ENCODE measurements at regions not wholly inside any gene's neighbourhood (a gene's known extent, or its start where the extent isn't known, plus 50 kb on each side); places are given as distances from the start of the nearest gene placed in this dataset.
A peak's percentile ranks its signal among the peaks of the same experiment; 100 is the strongest.
"Not testable (repeated sequence)": the region's sequence is repeated elsewhere in the genome, so short reads cannot be mapped to it uniquely, and the experiment has no call there.

DNA sequence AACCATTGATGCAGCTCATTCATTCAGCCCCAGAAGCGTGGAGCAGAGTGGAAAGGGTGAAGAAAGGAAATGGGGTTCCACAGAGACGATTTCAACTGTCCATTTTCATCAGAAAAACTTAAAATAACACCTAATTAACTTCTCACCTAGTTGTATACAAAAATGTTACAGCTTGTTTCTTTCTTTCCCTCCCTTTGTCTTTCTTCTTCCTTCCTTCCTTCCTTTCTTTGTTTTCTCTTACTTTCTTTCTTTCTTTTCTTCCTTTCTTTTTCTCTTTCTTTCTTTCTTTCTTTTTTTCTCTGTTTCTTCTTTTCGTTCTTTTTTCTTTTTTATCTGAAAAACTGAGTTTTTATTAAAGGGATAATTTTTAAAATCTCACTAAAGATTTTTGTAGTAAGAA lies 105.9 kb upstream of the GNAI1 start:
- Histone ChIP-seq H3K36me3 (ENCODE audit: low read depth) (no peaks in the 10 kb centered on the region), H3K9me3 (ENCODE audit: insufficient read depth, low read depth) (no peaks in the 10 kb centered on the region), H4K20me1 (ENCODE audit: insufficient read depth) (no peaks in the 10 kb centered on the region), H3F3A (ENCODE audit: insufficient read depth, low read depth) (no peaks in the 10 kb centered on the region; the same call in 1 of the 2 replicates), H3K9me2 (ENCODE audit: insufficient read depth) (no peaks in the 10 kb centered on the region), H3K27ac (no peak overlapping the region), H3K27me3 (ENCODE audit: insufficient read depth, low read depth) (no peaks in the 10 kb centered on the region), H2AFZ (no peak overlapping the region), H3K4me1 (replicated peaks; ENCODE audit: insufficient read depth) (no peaks in the 10 kb centered on the region), H3K4me3 (no peak overlapping the region), H3K79me2 (ENCODE audit: low read depth) (no peaks in the 10 kb centered on the region), H3K4me2 (no peak overlapping the region)
- CTCF ChIA-PET, result no interaction called here
- no TSS peak for BruUV-seq (replicated peaks)
- TF ChIP-seq, protein P1, sequence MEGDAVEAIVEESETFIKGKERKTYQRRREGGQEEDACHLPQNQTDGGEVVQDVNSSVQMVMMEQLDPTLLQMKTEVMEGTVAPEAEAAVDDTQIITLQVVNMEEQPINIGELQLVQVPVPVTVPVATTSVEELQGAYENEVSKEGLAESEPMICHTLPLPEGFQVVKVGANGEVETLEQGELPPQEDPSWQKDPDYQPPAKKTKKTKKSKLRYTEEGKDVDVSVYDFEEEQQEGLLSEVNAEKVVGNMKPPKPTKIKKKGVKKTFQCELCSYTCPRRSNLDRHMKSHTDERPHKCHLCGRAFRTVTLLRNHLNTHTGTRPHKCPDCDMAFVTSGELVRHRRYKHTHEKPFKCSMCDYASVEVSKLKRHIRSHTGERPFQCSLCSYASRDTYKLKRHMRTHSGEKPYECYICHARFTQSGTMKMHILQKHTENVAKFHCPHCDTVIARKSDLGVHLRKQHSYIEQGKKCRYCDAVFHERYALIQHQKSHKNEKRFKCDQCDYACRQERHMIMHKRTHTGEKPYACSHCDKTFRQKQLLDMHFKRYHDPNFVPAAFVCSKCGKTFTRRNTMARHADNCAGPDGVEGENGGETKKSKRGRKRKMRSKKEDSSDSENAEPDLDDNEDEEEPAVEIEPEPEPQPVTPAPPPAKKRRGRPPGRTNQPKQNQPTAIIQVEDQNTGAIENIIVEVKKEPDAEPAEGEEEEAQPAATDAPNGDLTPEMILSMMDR (conservative IDR thresholded peaks at IDR 0.05), result no peak
- no peak for TF ChIP-seq EZH2 (IDR thresholded peaks at IDR 0.05; ENCODE audit: low read depth)
- POLR2A ChIA-PET (ENCODE audit: unreplicated experiment), result no interaction called here
- intact Hi-C loops (cut with micrococcal nuclease; ENCODE audit: unreplicated experiment), result no loop called here
- no peak for DNase-seq

DNA sequence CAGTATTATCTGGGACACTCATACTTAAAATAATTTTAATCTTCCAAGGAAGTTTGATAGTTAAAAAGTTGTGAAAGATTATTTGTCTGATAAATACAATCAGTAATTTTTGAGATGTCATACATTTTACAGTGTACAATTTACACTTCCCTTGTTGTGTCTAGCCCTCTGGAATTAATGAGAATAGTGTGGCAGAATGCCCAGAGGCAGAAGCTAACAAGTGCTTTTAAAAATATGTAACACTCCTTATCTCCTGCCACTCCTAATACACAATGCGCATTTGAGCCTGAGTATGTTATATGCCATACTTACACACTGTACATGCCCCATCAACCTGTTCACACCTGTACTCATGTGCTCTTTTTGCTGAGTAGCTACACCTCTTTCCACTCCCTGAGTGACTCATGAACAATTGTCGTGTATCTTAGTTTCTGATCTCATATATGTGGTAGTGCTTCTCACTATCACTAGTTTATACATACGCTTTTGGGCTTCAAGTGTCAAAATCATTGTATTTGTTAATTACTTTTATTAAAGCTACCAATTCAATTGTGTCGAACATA lies 106.9 kb upstream of the GNAI1 start:
- intact Hi-C loops (cut with micrococcal nuclease; ENCODE audit: unreplicated experiment), result no loop called here
- no TSS peak for BruUV-seq (replicated peaks)
- POLR2A ChIA-PET (ENCODE audit: unreplicated experiment), result no interaction called here

DNA sequence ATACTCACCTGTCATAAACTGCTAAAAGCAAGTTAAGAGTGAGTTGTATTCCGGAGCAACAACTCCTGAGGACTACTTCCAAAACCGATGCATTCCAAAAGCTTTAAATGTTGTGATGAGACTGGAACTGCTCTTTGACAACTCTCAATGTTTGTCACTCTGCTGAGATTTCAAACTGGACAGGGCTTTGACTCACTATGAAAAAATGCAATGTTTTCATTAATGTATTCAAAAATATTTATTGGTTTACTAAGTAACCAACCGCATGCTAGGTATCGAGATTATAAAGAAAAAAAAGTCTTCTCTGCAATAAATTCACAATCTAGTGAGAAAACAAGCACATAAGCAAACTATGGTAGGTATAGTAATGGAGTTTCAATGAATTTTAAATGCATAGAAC lies 107.9 kb upstream of the GNAI1 start:
- Histone ChIP-seq H3K9me3 (ENCODE audit: insufficient read depth, low read depth) (no peaks in the 10 kb centered on the region), H3F3A (ENCODE audit: insufficient read depth, low read depth) (no peaks in the 10 kb centered on the region; the same call in 1 of the 2 replicates), H2AFZ (0 out of 2 replicates have a peak overlapping the region, but pooled peaks have one; percentile 4), H3K4me3 (no peak overlapping the region), H3K27me3 (ENCODE audit: insufficient read depth, low read depth) (no peaks in the 10 kb centered on the region), H3K36me3 (ENCODE audit: low read depth) (no peaks in the 10 kb centered on the region), H3K4me2 (no peak overlapping the region), H3K4me1 (replicated peaks; ENCODE audit: insufficient read depth) (no peaks in the 10 kb centered on the region), H3K79me2 (ENCODE audit: low read depth) (no peaks in the 10 kb centered on the region), H3K27ac (no peak overlapping the region), H3K9me2 (ENCODE audit: insufficient read depth) (no peaks in the 10 kb centered on the region), H4K20me1 (ENCODE audit: insufficient read depth) (no peaks in the 10 kb centered on the region)
- intact Hi-C loops (cut with micrococcal nuclease; ENCODE audit: unreplicated experiment), result no loop called here
- no TSS peak for BruUV-seq (replicated peaks)
- DNase-seq, result no peak
- POLR2A ChIA-PET (ENCODE audit: unreplicated experiment), result no interaction called here
- TF ChIP-seq, protein P1 (conservative IDR thresholded peaks at IDR 0.05), result no peak
- TF ChIP-seq EZH2 (IDR thresholded peaks at IDR 0.05; ENCODE audit: low read depth), result no peak
- CTCF ChIA-PET, result no interaction called here

More for the DNA sequence above, 106.9 kb upstream of the GNAI1 start:
- no peak overlapping the region for H3K27ac ChIP-seq
- no peak overlapping the region for H3K4me2 ChIP-seq
- no peaks in the 10 kb centered on the region for H4K20me1 ChIP-seq (ENCODE audit: insufficient read depth)
- no peaks in the 10 kb centered on the region for H3K36me3 ChIP-seq (ENCODE audit: low read depth)
- H3K4me1 ChIP-seq (replicated peaks; ENCODE audit: insufficient read depth), result no peaks in the 10 kb centered on the region
- no peaks in the 10 kb centered on the region for H3K9me3 ChIP-seq (ENCODE audit: insufficient read depth, low read depth)
- no peak for DNase-seq
- CTCF ChIA-PET, result no interaction called here
- H3K79me2 ChIP-seq (ENCODE audit: low read depth), result no peaks in the 10 kb centered on the region
- TF ChIP-seq, protein P1 (conservative IDR thresholded peaks at IDR 0.05), result no peak
- no peak for TF ChIP-seq EZH2 (IDR thresholded peaks at IDR 0.05; ENCODE audit: low read depth)
- no peaks in the 10 kb centered on the region; the same call in 1 of the 2 replicates for H3F3A ChIP-seq (ENCODE audit: insufficient read depth, low read depth)
- no peaks in the 10 kb centered on the region for H3K27me3 ChIP-seq (ENCODE audit: insufficient read depth, low read depth)
- no peak overlapping the region for H3K4me3 ChIP-seq
- no peaks in the 10 kb centered on the region for H3K9me2 ChIP-seq (ENCODE audit: insufficient read depth)
- H2AFZ ChIP-seq, result no peak overlapping the region

DNA sequence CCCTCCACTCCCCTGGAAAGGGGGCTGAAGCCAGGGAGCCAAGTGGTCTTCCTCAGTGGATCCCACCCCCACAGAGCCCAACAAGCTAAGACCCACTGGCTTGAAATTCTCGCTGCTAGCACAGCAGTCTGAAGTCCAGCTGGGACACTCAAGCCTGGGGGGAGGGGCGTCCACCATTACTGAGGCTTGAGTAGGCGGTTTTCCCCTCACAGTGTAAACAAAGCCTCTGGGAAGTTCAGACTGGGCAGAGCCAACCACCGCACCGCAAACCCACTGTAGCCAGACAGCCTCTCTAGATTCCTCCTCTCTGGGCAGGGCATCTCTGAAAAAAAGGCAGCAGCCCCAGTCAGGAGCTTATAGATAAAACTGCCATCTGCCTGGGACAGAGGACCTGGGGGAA lies 114.4 kb upstream of the GNAI1 start:
- H2AFZ ChIP-seq; DNase-seq; H3K27ac ChIP-seq; H3K4me1 ChIP-seq (replicated peaks; ENCODE audit: insufficient read depth); H3K79me2 ChIP-seq (ENCODE audit: low read depth); H3K4me2 ChIP-seq; H3K4me3 ChIP-seq; BruUV-seq (replicated peaks); H3K27me3 ChIP-seq (ENCODE audit: insufficient read depth, low read depth); intact Hi-C loops (cut with micrococcal nuclease; ENCODE audit: unreplicated experiment); H3F3A ChIP-seq (ENCODE audit: insufficient read depth, low read depth); H3K9me3 ChIP-seq (ENCODE audit: insufficient read depth, low read depth); H3K36me3 ChIP-seq (ENCODE audit: low read depth); H3K9me2 ChIP-seq (ENCODE audit: insufficient read depth); H4K20me1 ChIP-seq (ENCODE audit: insufficient read depth); POLR2A ChIA-PET (ENCODE audit: unreplicated experiment): not testable (repeated sequence)
- CTCF ChIA-PET, result interaction anchor here (1.2 kb wide), 1 partner anchor 722 kb away, joined by 3 read pairs; no protein-coding TSS in a partner anchor

DNA sequence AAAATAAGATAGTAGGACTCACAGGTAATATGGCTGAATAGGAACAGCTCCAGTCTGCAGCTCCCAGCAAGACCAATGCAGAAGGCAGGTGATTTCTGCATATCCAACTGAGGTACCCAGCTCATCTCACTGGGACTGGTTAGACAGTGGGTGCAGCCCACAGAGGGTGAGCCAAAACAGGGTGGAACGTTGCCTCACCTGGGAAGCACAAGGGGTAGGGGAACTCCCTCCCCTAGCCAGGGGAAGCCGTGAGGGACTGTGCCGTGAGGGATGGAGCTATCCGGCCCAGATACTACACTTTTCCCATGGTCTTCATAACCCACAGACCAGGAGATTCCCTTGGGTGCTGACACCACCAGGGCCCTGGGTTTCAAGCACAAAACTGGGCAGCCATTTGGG lies 114.8 kb upstream of the GNAI1 start:
- H4K20me1 ChIP-seq (ENCODE audit: insufficient read depth); H3K27ac ChIP-seq; H3K4me3 ChIP-seq; H3K9me3 ChIP-seq (ENCODE audit: insufficient read depth, low read depth); BruUV-seq (replicated peaks); POLR2A ChIA-PET (ENCODE audit: unreplicated experiment); H3K79me2 ChIP-seq (ENCODE audit: low read depth); H3K9me2 ChIP-seq (ENCODE audit: insufficient read depth); H3K4me1 ChIP-seq (replicated peaks; ENCODE audit: insufficient read depth); H3F3A ChIP-seq (ENCODE audit: insufficient read depth, low read depth); H3K27me3 ChIP-seq (ENCODE audit: insufficient read depth, low read depth); DNase-seq; H3K36me3 ChIP-seq (ENCODE audit: low read depth): not testable (repeated sequence)
- H2AFZ ChIP-seq, result 0 out of 2 replicates have a peak overlapping the region, but pooled peaks have one; percentile 72
- intact Hi-C loops (cut with micrococcal nuclease; ENCODE audit: unreplicated experiment), result loop anchor here (2.0 to 5.0 kb wide), 3 partner anchors 213 to 747 kb away; no protein-coding TSS in a partner anchor
- peak overlapping the region; percentile 29; the same call in 1 of the 2 replicates for H3K4me2 ChIP-seq
- CTCF ChIA-PET, result interaction anchor here (1.2 kb wide), 1 partner anchor 721 kb away, joined by 3 read pairs; no protein-coding TSS in a partner anchor
